Medulla oblongata (tissue), 1 donor: ENCODE measurements at regions not wholly inside any gene's neighbourhood (a gene's known extent, or its start where the extent isn't known, plus 50 kb on each side); places are given as distances from the start of the nearest gene placed in this dataset.

ENCODE experiments used
- DNase-seq: peaks from one replicate; pipeline ENCODE4 v3.0.0-alpha.2; 2015; ENCODE audit errors: extremely low spot score

DNA sequence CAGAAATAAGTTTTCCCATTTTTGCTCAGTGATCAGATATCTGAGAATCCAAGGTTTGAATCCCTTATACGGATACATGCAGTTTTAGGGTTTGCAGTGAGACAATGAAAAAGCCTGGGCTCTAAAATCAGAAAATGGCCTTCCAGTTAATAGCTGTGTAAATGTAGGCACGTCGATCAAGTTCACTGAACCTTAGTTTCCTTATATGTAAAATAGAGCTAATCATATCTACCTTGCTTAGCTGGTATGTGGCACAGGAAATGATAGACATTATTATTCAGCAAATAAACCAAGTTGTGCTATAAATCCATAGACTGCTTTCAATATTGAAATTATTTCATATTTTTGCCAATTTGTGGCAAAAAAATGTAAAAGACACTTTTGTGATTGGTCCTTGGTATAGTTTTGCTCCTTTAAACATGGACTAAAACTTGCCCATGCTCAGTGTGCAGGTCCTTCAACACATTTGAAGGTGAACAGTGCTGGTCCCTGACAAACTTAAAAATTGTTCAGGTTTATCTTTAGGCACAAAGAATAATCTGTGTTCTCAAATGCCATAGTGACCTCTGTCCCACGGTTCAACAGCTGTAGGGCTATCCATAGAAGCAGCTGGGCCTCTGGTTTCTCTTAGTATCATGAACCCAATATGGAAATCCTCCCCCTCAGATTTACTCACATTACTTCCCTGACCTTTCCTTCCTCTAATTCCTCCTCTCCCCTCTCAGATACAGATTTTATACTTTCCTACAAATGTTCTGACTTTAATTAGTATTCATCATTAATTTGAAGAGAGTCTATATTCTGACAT is 51.0 kb downstream of the CCDC54 start:
- peak; percentile 21 for DNase-seq

DNA sequence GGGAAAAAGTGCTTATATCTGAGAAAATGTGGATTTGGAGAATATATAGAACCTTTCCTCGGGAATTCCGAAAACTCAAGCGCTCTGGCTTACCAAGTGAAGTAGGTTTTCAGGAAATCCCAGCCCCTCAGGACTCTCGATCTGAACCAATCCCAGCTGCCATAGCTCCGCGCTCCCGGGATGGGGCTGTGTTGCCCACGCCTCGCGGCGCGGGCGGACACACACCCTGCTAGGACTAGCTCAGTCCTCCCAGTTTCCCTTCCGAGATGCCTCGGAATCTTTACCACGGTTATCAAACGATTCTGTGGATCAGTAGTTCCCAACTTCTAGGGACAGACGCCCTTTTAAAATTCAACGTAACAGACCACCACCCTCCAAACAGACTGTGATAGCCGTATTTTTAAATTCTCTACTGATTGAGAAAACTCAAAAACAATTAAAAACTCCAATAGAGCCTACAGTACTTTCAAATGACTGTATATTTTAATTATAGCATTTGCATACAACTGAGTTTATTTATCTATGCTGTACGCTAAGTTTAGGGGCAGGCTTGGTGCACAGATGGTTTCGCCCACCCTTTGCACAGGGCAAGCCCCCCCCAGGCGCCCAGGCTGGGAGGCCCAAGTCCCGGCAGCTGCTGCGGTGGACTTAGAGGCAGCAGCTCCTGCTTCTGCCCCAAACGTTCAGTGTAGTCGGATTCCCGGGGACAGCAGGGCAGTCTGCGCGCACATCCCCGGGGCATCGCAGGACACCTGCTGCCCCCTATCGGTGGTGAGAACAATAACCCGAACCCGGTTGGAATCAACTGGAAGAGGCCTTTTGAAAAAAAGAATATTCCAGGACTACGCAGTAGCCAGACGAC is 52.3 kb downstream of the CCDC54 start:
- DNase-seq, result peak; percentile 95

DNA sequence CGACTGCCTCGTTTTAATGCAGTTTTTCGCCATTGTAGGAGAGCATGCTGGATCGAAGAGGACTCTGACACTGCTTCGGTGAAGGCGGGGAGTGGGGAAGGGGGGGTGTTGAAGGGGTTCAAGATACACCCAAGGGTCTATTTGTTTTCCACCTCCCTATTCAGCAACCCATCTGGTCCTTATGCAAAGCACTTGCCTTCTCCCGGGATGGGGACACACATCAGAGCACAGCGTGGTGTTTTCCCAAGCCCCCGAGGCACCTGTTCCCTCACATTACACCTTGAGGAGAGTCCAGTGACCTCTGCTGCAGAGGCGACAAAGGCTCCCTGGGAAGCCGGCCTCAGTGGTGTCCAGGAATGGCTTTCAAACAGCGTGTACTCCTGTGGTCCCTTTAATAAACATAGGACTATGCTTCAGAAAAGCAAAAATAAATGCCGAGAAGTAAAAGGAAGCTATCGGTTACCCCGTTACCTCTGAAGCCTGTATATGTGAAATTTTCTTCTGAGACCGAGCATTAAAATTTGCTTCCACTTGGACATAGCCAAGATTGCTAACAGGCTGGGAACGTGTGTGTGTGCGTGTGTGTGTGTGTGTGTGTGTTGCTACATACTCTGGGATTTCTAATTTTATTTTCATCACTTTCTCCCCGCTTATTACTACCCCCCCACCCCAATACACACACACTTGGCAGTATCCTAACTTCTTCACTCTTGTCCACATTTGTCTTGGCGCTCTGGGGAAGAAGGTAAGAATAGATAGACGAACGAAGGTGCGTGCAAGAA is 53.2 kb downstream of the CCDC54 start:
- DNase-seq, result peak; percentile 45

GRCh38 chr3:107430996-107431245 is 53.7 kb downstream of the CCDC54 start:
- peak; percentile 64 for DNase-seq

GRCh38 chr3:107431246-107432012 is 54.2 kb downstream of the CCDC54 start:
- peak; percentile 75 for DNase-seq

DNA sequence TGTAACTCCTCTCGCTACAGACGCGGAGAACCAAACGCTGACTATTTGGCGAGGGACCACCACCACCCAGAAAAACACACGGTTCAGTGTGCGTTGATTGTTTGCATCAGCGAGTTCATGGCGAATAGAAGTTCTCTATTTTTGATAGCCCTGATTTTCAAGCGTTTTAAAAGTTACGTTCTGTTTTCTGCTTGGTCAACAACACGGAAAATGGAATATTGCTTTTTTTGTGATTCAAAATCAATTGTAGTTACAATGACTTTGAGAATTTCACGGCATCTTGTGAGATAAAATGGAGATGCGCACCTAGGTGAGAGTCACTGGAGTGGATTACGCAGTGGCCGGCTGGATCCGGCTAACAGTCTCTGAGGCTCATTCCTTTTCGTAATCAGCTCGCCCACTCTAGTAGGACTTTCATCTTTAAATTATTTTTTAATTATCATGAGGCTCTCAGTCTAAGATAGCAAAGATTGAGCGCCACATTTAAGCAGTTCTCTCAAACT is 54.8 kb downstream of the CCDC54 start:
- DNase-seq, result peak; percentile 35

- DNase-seq, result no peak
These were observed 55.4 kb downstream of the CCDC54 start for GRCh38 chr3:107432646-107433045.

DNA sequence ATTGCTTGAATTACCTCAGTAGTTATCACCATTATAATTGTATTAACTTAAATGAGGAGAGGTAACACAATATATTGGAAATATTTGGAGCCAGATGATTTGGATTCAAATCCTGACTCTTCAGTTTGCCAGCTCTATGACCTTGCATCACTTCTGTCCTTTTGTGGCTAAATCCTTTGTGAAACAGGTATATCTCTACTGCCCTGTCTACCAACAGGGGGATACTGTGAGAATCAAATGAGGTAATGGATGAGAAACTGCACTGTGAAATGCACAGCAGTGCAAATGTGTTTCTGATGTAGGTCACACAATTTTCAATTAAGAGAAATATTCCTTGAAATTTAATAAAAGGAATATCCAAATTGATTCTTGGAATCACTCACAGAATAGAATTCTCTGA is 58.8 kb downstream of the CCDC54 start:
- DNase-seq, result no peak

GRCh38 chr3:107438671-107439070 is 61.4 kb downstream of the CCDC54 start:
- no peak for DNase-seq

GRCh38 chr3:107441617-107442016 is 64.4 kb downstream of the CCDC54 start:
- DNase-seq, result no peak

DNA sequence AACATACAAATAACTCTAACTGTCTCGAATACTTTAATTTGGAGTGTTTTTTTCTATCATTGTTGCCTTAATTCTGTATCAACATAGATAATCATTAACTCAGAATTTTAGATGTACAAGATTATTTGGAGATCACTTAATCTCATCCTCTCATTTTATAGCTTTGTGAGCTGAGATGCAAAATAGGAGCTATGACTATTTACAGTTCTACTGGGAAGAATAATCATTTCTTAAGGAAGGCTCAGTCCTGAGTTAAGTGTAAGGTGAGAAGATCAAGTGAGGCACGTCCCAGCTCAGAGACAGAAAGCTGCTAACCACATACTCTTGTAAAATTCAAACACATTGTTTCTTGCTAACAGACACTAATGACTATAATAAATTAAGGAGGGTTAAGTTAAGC is 66.2 kb downstream of the CCDC54 start:
- no peak for DNase-seq

GRCh38 chr3:107446706-107447105 is 69.5 kb downstream of the CCDC54 start:
- no peak for DNase-seq

- DNase-seq, result no peak
These were observed 72.4 kb upstream of the BBX start for GRCh38 chr3:107450254-107450893.

- DNase-seq, result no peak
These were observed 70.3 kb upstream of the BBX start for GRCh38 chr3:107452436-107452835.

DNA sequence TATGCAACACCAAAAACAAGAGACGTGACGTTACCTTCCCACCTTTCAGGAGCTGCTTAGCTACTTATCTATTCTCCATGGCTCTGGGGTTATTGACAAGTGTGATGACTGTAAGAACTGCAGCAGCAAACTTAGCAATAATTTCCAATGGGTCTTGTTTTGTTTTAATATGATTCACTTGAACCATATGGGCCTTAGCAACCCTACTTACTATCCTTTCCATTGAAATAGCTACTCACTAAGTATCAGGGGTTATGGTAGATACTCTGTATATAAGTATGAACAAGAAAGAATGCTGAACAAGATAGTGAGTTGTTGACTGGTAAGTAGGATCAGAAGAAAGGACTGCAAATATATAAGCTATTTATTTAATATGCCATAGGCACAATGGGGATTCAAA is 69.3 kb upstream of the BBX start:
- no peak for DNase-seq

GRCh38 chr3:107455621-107456020 is 67.1 kb upstream of the BBX start:
- no peak for DNase-seq

DNA sequence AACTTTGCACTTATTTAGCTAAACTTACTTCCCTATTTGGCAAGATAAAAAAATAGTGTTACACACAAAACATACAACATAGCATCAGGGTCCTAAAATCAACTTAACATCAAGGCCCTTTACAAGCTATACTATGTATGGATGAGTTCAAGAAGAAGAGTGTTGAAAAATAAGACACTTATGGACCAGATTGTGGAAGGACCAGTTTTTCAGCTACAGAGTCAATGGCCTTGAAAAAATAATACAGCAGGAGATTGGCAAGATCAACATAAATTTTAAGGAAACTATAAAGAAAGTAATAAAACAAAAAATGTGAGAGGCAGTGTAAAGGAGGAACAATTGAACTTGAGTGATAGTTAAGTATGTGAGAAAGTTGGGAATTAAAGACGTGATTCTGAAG is 66.3 kb upstream of the BBX start:
- no peak for DNase-seq

DNA sequence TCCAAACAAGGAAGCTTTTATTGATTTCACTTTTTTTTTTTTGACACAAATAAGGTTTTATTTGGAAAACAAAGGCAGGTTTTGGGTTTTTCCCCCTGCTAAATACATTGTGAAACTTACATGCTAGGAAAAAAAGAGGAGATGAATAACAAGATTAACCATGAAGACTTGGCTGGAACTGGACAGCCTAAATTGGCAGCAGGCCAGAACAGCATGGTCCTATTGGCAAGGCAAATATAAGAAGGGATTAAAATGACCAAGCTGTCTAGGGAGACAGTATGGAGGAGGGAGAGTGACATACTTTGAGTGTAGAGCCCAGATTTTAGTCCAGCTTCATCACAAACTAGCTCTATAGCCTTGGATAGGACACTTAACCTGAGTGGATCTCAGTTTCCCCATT is 63.9 kb upstream of the BBX start:
- DNase-seq, result no peak

GRCh38 chr3:107461721-107462120 is 61.0 kb upstream of the BBX start:
- no peak for DNase-seq

DNA sequence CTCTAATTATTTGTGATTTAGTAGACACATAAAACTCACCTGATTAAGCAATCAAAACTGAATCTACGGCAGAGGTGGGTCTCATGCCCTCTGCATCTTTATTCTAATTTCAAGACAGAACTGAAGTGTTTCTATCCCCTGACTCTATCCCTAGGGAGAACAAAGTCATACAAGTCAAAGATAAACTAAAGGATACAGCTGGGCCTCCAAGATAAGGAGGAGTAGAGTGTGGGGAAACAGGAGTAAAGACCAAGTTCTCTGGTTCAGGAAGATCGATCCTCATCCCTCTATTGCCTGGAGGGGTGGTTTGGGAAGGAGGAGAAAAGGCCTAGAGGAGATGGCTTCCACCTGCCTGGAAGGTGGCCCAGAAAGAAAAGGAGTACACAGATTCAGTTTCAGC is 58.7 kb upstream of the BBX start:
- no peak for DNase-seq

DNA sequence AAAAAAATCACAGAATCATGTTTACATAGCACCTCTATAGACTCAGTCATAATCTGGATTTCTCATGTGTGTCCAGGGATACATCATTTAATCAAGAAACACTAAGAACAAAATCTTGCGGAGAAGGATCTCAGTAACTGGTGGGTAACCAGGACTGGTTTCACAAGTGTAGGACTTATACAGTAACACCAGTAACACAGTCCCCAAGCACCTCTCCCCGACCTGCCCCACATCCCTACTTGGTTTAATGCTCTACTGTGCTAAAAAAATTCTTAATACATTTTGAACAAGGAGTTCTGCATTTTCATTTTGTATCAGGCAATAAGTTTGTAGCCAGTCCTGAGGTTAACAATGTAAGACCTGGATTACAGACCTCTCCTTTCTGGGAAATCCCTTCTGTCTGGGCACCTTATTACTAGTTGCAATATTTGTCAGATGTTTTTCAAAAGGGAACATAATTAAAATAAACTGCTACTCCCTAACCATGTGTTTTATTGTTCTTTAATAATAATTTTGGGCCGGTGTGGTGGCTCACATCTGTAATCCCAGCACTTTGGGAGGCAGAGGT is 57.6 kb upstream of the BBX start:
- no peak for DNase-seq
